HepG2 (cell line): ENCODE measurements at regions not wholly inside any gene's neighbourhood (a gene's known extent, or its start where the extent isn't known, plus 50 kb on each side); places are given as distances from the start of the nearest gene placed in this dataset.

Source experiments
- BCL3 ChIP-seq: sonication (generic); formaldehyde crosslinking; IDR thresholded peaks from 2 replicates; pipeline ENCODE4 v1.5.1; 2020; ENCODE audit warnings: mild to moderate bottlenecking, missing genetic modification reagents, moderate library complexity
- CREM ChIP-seq, 2 experiments: sonication (generic) in 1 of 2; formaldehyde crosslinking in 1 of 2; IDR thresholded peaks; 2 replicates each; pipeline versions ENCODE4 v1.4.0 to v1.6.1; 2016 to 2020; ENCODE audit warnings: antibody characterized with exemption in 1 of 2, mild to moderate bottlenecking in 1 of 2, missing genetic modification reagents in 1 of 2
- ELF3 ChIP-seq: IDR thresholded peaks from 2 replicates; pipeline ENCODE4 v1.6.1; 2016; ENCODE audit warnings: missing genetic modification reagents, missing compliant biosample characterization
- HIC2 ChIP-seq: sonication (generic); formaldehyde crosslinking; IDR thresholded peaks from 2 replicates; pipeline ENCODE4 v1.9.0; 2022; ENCODE audit warnings: low read depth, missing genetic modification reagents
- KLF11 ChIP-seq: IDR thresholded peaks from 2 replicates; pipeline ENCODE4 v1.6.1; 2016; ENCODE audit warnings: missing compliant biosample characterization
- PRDM10 ChIP-seq: sonication (generic); formaldehyde crosslinking; IDR thresholded peaks from 2 replicates; pipeline ENCODE4 v1.4.0; 2020; ENCODE audit warnings: low read depth, missing genetic modification reagents
- SYNCRIP ChIP-seq: fragments of 200-400 bp; formaldehyde crosslinking; IDR thresholded peaks from 2 replicates; pipeline ENCODE4 v1.6.1; 2018; ENCODE audit warnings: mild to moderate bottlenecking, low read depth, low read length; ENCODE audit not compliant: insufficient read depth
- ZNF138 ChIP-seq: sonication (generic); formaldehyde crosslinking; IDR thresholded peaks from 2 replicates; pipeline ENCODE4 v1.5.0; 2020; ENCODE audit warnings: mild to moderate bottlenecking, low read depth, missing genetic modification reagents
- ZNF232 ChIP-seq: sonication (generic); formaldehyde crosslinking; IDR thresholded peaks from 2 replicates; pipeline ENCODE4 v1.4.0; 2020; ENCODE audit warnings: missing genetic modification reagents, borderline replicate concordance
- TF ChIP-seq, protein P1 (sequence below): IDR thresholded peaks from 2 replicates; pipeline ENCODE4 v1.6.1; 2016; ENCODE audit warnings: missing genetic modification reagents, missing compliant biosample characterization
- TF ChIP-seq, protein P2 (sequence below): sonication (generic); formaldehyde crosslinking; IDR thresholded peaks from 2 replicates; pipeline ENCODE4 v1.8.0; 2022; ENCODE audit warnings: missing genetic modification reagents, mild to moderate bottlenecking, moderate library complexity, borderline replicate concordance
- TF ChIP-seq, protein P3 (sequence below), 2 experiments: sonication (generic) in 1 of 2; formaldehyde crosslinking in 1 of 2; IDR thresholded peaks; 2 replicates each; pipeline versions ENCODE4 v1.4.0 to v1.6.1; 2018 to 2020; ENCODE audit warnings: missing genetic modification reagents in 2 of 2, borderline replicate concordance in 1 of 2, low read depth in 1 of 2, mild to moderate bottlenecking in 1 of 2, missing biosample characterization in 1 of 2

DNA sequence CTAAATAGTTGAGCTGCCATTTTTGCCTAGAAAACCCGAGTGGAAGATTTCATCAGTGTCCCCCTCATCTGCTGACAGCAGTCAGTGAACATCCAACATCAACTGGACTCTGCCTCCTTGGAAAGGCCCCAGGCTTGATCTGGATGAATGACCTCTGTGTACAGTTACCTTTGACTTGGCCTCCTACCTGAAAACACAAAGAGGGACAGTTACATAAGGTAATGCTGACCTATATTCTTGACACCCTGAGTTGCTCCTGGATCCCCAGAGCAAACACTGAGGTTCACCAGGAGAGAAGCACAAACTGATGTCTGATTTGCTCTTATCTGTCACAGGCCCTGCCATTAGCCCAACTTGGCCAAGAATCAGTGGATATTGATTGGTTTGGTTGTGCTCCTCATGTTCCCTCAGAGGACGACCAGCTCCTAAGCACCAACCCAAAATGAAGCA, 138.9 kb downstream of the PROX1 start (continued):
- TF ChIP-seq HIC2 (CRISPR knock-in tag) (no peak), ZNF232 (CRISPR knock-in tag) (peak; percentile 52; the same call in 1 of the 2 replicates), ZNF138 (no peak), PRDM10 (CRISPR knock-in tag) (0 out of 2 replicates have a peak, but pooled peaks have one; percentile 28), ELF3 (no peak; the same call in 1 of the 2 replicates), CREM (IDR thresholded peaks at IDR 0.05) (peak; percentile 75; the same call in 1 of the 2 replicates), CREM (CRISPR knock-in tag; IDR thresholded peaks at IDR 0.05) (no peak), KLF11 (CRISPR knock-in tag) (no peak), BCL3 (CRISPR knock-in tag) (0 out of 2 replicates have a peak, but pooled peaks have one; percentile 25), SYNCRIP (no peak)
- TF ChIP-seq, protein P1, sequence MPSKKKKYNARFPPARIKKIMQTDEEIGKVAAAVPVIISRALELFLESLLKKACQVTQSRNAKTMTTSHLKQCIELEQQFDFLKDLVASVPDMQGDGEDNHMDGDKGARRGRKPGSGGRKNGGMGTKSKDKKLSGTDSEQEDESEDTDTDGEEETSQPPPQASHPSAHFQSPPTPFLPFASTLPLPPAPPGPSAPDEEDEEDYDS (CRISPR knock-in tag) = peak; percentile 36; the same call in 1 of the 2 replicates
- TF ChIP-seq, protein P2, sequence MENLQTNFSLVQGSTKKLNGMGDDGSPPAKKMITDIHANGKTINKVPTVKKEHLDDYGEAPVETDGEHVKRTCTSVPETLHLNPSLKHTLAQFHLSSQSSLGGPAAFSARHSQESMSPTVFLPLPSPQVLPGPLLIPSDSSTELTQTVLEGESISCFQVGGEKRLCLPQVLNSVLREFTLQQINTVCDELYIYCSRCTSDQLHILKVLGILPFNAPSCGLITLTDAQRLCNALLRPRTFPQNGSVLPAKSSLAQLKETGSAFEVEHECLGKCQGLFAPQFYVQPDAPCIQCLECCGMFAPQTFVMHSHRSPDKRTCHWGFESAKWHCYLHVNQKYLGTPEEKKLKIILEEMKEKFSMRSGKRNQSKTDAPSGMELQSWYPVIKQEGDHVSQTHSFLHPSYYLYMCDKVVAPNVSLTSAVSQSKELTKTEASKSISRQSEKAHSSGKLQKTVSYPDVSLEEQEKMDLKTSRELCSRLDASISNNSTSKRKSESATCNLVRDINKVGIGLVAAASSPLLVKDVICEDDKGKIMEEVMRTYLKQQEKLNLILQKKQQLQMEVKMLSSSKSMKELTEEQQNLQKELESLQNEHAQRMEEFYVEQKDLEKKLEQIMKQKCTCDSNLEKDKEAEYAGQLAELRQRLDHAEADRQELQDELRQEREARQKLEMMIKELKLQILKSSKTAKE (CRISPR knock-in tag) = peak; percentile 62
- TF ChIP-seq, protein P3, sequence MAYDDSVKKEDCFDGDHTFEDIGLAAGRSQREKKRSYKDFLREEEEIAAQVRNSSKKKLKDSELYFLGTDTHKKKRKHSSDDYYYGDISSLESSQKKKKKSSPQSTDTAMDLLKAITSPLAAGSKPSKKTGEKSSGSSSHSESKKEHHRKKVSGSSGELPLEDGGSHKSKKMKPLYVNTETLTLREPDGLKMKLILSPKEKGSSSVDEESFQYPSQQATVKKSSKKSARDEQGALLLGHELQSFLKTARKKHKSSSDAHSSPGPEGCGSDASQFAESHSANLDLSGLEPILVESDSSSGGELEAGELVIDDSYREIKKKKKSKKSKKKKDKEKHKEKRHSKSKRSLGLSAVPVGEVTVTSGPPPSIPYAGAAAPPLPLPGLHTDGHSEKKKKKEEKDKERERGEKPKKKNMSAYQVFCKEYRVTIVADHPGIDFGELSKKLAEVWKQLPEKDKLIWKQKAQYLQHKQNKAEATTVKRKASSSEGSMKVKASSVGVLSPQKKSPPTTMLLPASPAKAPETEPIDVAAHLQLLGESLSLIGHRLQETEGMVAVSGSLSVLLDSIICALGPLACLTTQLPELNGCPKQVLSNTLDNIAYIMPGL (CRISPR knock-in tag; IDR thresholded peaks at IDR 0.05; ENCODE audit: borderline replicate concordance in 1 of 2, low read depth in 1 of 2) = no peak
